Pons (tissue), 1 donor: ENCODE measurements at regions not wholly inside any gene's neighbourhood (a gene's known extent, or its start where the extent isn't known, plus 50 kb on each side); places are given as distances from the start of the nearest gene placed in this dataset.

Experiments used
- DNase-seq: peaks from one replicate; pipeline ENCODE4 v3.0.0-alpha.2; 2016; ENCODE audit warnings: low spot score

- no peak for DNase-seq
Measured at GRCh38 chr18:70457223-70457622, 168.4 kb downstream of the SOCS6 start.

GRCh38 chr18:70456376-70456775, 167.5 kb downstream of the SOCS6 start:
- DNase-seq, result no peak

GRCh38 chr18:70455731-70456130, 166.9 kb downstream of the SOCS6 start:
- DNase-seq, result no peak

- peak; percentile 89 for DNase-seq
Measured at GRCh38 chr18:70454704-70455322, 166.0 kb downstream of the SOCS6 start.

- peak; percentile 40 for DNase-seq
Measured at GRCh38 chr18:70453058-70453775, 164.4 kb downstream of the SOCS6 start.

GRCh38 chr18:70452501-70452900, 163.7 kb downstream of the SOCS6 start:
- no peak for DNase-seq

- no peak for DNase-seq
Measured at GRCh38 chr18:70450426-70451253, 161.8 kb downstream of the SOCS6 start.

GRCh38 chr18:70448588-70448987, 159.7 kb downstream of the SOCS6 start:
- no peak for DNase-seq

- no peak for DNase-seq
Measured at GRCh38 chr18:70446063-70446462, 157.2 kb downstream of the SOCS6 start.

- DNase-seq, result no peak
Measured at GRCh38 chr18:70442933-70443332, 154.1 kb downstream of the SOCS6 start.

GRCh38 chr18:70432804-70433400, 144.1 kb downstream of the SOCS6 start:
- no peak for DNase-seq

- DNase-seq, result no peak
Measured at GRCh38 chr18:70431203-70431624, 142.4 kb downstream of the SOCS6 start.

GRCh38 chr18:70430501-70431173, 141.8 kb downstream of the SOCS6 start:
- DNase-seq, result no peak

- no peak for DNase-seq
Measured at GRCh38 chr18:70429847-70430500, 141.1 kb downstream of the SOCS6 start.

GRCh38 chr18:70428439-70428838, 139.6 kb downstream of the SOCS6 start:
- DNase-seq, result no peak

- no peak for DNase-seq
Measured at GRCh38 chr18:70426818-70427217, 138.0 kb downstream of the SOCS6 start.

GRCh38 chr18:70425236-70425635, 136.4 kb downstream of the SOCS6 start:
- DNase-seq, result no peak

- no peak for DNase-seq
Measured at GRCh38 chr18:70423988-70424387, 135.1 kb downstream of the SOCS6 start.

GRCh38 chr18:70423120-70423519, 134.3 kb downstream of the SOCS6 start:
- DNase-seq, result no peak

- DNase-seq, result no peak
Measured at GRCh38 chr18:70422391-70422965, 133.6 kb downstream of the SOCS6 start.
